ENCODE measurements at regions not wholly inside any gene's neighbourhood (a gene's known extent, or its start where the extent isn't known, plus 50 kb on each side); places are given as distances from the start of the nearest gene placed in this dataset.

DNA sequence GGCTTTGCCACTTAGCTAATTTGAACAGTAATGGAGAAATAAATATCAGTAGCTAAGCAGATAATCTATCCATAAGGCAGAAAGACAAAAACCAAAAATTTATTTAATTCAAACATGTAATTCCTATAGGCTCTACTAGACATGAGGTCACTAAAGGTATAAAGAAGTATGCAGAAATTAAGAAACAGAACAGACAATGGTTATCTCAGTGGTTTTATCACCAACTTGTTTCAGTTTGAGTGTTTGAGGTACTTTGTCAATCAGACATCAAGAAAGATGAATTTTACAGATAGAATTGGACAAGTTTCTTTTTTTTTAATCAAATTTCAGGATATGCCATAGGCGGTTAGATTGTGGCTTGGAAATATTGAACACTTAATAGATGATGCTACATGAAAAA is 67.4 kb upstream of the ZEB2 start:
- TF ChIP-seq CSDC2 (CRISPR knock-in tag; IDR thresholded peaks at IDR 0.05) (no peak), ZNF565 (CRISPR knock-in tag; conservative IDR thresholded peaks at IDR 0.05; ENCODE audit: low read depth) (no peak), BACH2 (CRISPR knock-in tag; IDR thresholded peaks at IDR 0.05; ENCODE audit: borderline replicate concordance) (no peak)
- ATAC-seq = no peak

GRCh38 chr2:144586476-144586875 is 66.6 kb upstream of the ZEB2 start:
- ATAC-seq = no peak
- TF ChIP-seq, protein P1, sequence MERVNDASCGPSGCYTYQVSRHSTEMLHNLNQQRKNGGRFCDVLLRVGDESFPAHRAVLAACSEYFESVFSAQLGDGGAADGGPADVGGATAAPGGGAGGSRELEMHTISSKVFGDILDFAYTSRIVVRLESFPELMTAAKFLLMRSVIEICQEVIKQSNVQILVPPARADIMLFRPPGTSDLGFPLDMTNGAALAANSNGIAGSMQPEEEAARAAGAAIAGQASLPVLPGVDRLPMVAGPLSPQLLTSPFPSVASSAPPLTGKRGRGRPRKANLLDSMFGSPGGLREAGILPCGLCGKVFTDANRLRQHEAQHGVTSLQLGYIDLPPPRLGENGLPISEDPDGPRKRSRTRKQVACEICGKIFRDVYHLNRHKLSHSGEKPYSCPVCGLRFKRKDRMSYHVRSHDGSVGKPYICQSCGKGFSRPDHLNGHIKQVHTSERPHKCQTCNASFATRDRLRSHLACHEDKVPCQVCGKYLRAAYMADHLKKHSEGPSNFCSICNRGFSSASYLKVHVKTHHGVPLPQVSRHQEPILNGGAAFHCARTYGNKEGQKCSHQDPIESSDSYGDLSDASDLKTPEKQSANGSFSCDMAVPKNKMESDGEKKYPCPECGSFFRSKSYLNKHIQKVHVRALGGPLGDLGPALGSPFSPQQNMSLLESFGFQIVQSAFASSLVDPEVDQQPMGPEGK (CRISPR knock-in tag; IDR thresholded peaks at IDR 0.05; ENCODE audit: borderline replicate concordance) = no peak
- TF ChIP-seq RARB (CRISPR knock-in tag; IDR thresholded peaks at IDR 0.05) (no peak), ZC3H10 (CRISPR knock-in tag; IDR thresholded peaks at IDR 0.05) (no peak), ZFP3 (CRISPR knock-in tag; IDR thresholded peaks at IDR 0.05) (no peak), CSRNP3 (CRISPR knock-in tag; IDR thresholded peaks at IDR 0.05) (no peak), SNAI2 (CRISPR knock-in tag; IDR thresholded peaks at IDR 0.05) (no peak), ESRRG (CRISPR knock-in tag; IDR thresholded peaks at IDR 0.05) (no peak), GLIS3 (CRISPR knock-in tag; IDR thresholded peaks at IDR 0.05) (no peak), TCF4 (CRISPR knock-in tag; IDR thresholded peaks at IDR 0.05; ENCODE audit: borderline replicate concordance) (no peak), ZNF70 (CRISPR knock-in tag; IDR thresholded peaks at IDR 0.05) (no peak), ISL1 (CRISPR knock-in tag; IDR thresholded peaks at IDR 0.05) (no peak), ZNF565 (CRISPR knock-in tag; conservative IDR thresholded peaks at IDR 0.05; ENCODE audit: low read depth) (no peak), TOX (CRISPR knock-in tag; IDR thresholded peaks at IDR 0.05; ENCODE audit: borderline replicate concordance) (no peak)

DNA sequence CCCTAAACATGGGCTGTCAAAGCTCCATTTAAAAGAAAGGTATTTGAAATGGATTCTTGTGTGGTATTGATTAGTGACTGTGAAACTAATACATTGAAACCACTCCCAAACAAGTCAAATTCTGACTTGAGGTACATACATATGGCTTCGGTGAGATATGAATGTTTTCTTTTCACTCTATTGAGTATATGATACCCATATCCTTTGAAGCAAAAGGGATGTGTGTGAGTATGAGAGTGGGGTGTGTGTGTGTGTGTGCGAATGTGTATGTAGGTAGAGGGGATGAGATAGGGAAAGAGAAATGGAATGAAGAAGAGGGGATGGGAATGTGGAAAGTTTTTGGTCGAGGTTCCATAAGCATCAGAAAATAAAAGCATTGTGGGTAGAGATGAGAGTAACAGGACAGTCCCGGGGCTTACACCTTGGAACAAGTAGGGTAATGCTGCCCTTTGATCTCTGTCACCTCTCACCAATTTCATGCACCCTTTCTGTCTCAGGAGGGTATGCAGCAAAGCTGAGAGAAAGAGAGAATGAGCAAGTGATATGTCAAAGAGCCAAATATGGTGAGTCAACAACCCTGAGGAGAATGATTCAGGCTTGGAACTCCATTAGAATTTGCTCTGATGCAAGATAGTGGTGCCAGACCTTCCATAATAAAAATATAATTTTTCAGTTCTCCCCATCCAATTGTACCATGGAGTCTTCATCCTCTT is 64.0 kb upstream of the ZEB2 start:
- ATAC-seq = peak; percentile 72
- no peak for TF ChIP-seq SNAI2 (CRISPR knock-in tag; IDR thresholded peaks at IDR 0.05)
- TF ChIP-seq CSRNP3 (CRISPR knock-in tag; IDR thresholded peaks at IDR 0.05) = no peak
- no peak for TF ChIP-seq BACH2 (CRISPR knock-in tag; IDR thresholded peaks at IDR 0.05; ENCODE audit: borderline replicate concordance)
- no peak for TF ChIP-seq ARNTL (CRISPR knock-in tag; IDR thresholded peaks at IDR 0.05; ENCODE audit: borderline replicate concordance, low read depth)
- TF ChIP-seq, protein P2, sequence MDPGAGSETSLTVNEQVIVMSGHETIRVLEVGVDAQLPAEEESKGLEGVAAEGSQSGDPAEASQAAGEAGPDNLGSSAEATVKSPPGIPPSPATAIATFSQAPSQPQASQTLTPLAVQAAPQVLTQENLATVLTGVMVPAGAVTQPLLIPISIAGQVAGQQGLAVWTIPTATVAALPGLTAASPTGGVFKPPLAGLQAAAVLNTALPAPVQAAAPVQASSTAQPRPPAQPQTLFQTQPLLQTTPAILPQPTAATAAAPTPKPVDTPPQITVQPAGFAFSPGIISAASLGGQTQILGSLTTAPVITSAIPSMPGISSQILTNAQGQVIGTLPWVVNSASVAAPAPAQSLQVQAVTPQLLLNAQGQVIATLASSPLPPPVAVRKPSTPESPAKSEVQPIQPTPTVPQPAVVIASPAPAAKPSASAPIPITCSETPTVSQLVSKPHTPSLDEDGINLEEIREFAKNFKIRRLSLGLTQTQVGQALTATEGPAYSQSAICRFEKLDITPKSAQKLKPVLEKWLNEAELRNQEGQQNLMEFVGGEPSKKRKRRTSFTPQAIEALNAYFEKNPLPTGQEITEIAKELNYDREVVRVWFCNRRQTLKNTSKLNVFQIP (CRISPR knock-in tag; IDR thresholded peaks at IDR 0.05; ENCODE audit: borderline replicate concordance, low read depth) = no peak
- no peak for TF ChIP-seq OSR1 (CRISPR knock-in tag; IDR thresholded peaks at IDR 0.05)
- TF ChIP-seq, protein P1 (CRISPR knock-in tag; IDR thresholded peaks at IDR 0.05; ENCODE audit: borderline replicate concordance) = no peak
- TF ChIP-seq PPARA (CRISPR knock-in tag; IDR thresholded peaks at IDR 0.05; ENCODE audit: borderline replicate concordance) = no peak
- no peak for TF ChIP-seq ZNF565 (CRISPR knock-in tag; conservative IDR thresholded peaks at IDR 0.05; ENCODE audit: low read depth)
- TF ChIP-seq ESRRG (CRISPR knock-in tag; IDR thresholded peaks at IDR 0.05) = no peak
- no peak for TF ChIP-seq ZNF8 (CRISPR knock-in tag; IDR thresholded peaks at IDR 0.05)
- TF ChIP-seq ZFP30 (CRISPR knock-in tag; IDR thresholded peaks at IDR 0.05) = no peak
